Skeletal muscle satellite cell (primary cell): ENCODE measurements at regions not wholly inside any gene's neighbourhood (a gene's known extent, or its start where the extent isn't known, plus 50 kb on each side); places are given as distances from the start of the nearest gene placed in this dataset.
A peak's percentile ranks its signal among the peaks of the same experiment; 100 is the strongest.

Experiments used
- H3K27me3 ChIP-seq: 2 replicates; pipeline ENCODE4 v1.7.0; 2013; ENCODE audit warnings: low read length; ENCODE audit not compliant: control insufficient read depth, insufficient read depth
- H3K36me3 ChIP-seq: 2 replicates; pipeline ENCODE4 v1.7.0; 2013; ENCODE audit warnings: mild to moderate bottlenecking, control low read depth, low read length; ENCODE audit not compliant: insufficient read depth
- H3K4me1 ChIP-seq: 2 replicates; pipeline ENCODE4 v1.7.0; 2013; ENCODE audit warnings: low read length; ENCODE audit not compliant: control insufficient read depth, insufficient read depth
- H3K4me2 ChIP-seq: 2 replicates; pipeline ENCODE4 v1.7.0; 2013; ENCODE audit warnings: mild to moderate bottlenecking, low read length
- H3K4me3 ChIP-seq: 2 replicates; pipeline ENCODE4 v1.7.0; 2013; ENCODE audit warnings: low read length
- H3K9ac ChIP-seq: 2 replicates; pipeline ENCODE4 v1.7.0; 2013; ENCODE audit warnings: mild to moderate bottlenecking, low read depth, low read length, moderate library complexity
- H3K9me3 ChIP-seq: replicated peaks from 2 replicates; pipeline ENCODE4 v1.7.0; 2013; ENCODE audit warnings: mild to moderate bottlenecking, control low read depth, low read length

- peaks cover 30% of the 10 kb centered on the region for H3K27me3 ChIP-seq
- H3K9me3 ChIP-seq: no peaks in the 10 kb centered on the region
- H3K36me3 ChIP-seq: no peaks in the 10 kb centered on the region
- no peak overlapping the region for H3K4me2 ChIP-seq
- H3K9ac ChIP-seq: no peak overlapping the region
- peaks cover 14% of the 10 kb centered on the region for H3K4me1 ChIP-seq
- no peak overlapping the region for H3K4me3 ChIP-seq
Observed at GRCh38 chr2:201959198-201959597, 74.5 kb upstream of the FZD7 start.

- Histone ChIP-seq H3K27me3 (peaks cover 30% of the 10 kb centered on the region), H3K4me1 (peaks cover 14% of the 10 kb centered on the region), H3K9ac (no peak overlapping the region), H3K4me3 (no peak overlapping the region), H3K36me3 (no peaks in the 10 kb centered on the region), H3K9me3 (no peaks in the 10 kb centered on the region), H3K4me2 (no peak overlapping the region)
Observed at GRCh38 chr2:201959626-201960025, 74.0 kb upstream of the FZD7 start.

DNA sequence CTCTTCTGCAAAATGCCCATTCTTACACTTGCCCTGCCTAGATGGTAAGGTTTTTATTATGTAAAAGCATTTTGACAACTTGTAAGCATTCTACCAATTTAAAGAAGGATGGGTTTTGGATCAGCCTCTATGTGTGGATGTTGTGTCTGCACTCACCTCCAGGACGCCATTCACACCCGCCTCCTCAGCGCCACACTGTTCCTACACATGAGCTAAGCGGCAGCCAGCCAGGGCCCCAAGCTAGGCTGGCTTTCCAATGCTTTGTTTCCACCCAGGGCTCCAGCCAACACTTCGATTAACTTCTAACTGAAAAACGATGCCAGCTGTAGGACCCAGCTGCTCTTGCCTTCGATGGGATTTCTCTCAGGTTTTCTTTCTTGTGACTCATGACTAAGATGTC, 73.3 kb upstream of the FZD7 start:
- H3K9ac ChIP-seq: no peak overlapping the region
- H3K4me2 ChIP-seq: no peak overlapping the region
- H3K4me3 ChIP-seq: no peak overlapping the region
- H3K27me3 ChIP-seq: peaks cover 28% of the 10 kb centered on the region
- no peaks in the 10 kb centered on the region for H3K9me3 ChIP-seq
- no peaks in the 10 kb centered on the region for H3K36me3 ChIP-seq
- H3K4me1 ChIP-seq: peaks cover 13% of the 10 kb centered on the region

DNA sequence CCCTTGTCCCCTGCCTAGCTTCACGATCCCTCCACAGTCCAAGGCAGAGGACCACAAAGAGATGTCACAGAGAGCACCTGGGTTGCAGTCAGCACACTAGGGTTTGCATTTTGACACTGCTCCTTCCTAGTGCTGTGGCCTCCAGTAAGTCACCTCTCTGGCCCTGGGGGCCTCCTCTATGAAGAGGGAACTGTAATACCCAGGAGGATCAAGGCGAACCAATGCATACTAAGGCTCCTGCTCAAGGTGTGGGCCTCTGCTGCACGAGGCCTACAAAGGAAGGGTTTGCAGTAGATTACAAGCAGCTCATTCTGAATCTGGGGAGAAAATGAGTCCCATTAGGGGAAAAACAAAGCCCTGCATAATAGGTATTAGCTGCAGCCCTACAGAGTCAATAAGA, 72.3 kb upstream of the FZD7 start:
- no peaks in the 10 kb centered on the region for H3K36me3 ChIP-seq
- no peak overlapping the region for H3K4me3 ChIP-seq
- peaks cover 17% of the 10 kb centered on the region for H3K27me3 ChIP-seq
- no peak overlapping the region for H3K4me2 ChIP-seq
- H3K9me3 ChIP-seq: no peaks in the 10 kb centered on the region
- H3K9ac ChIP-seq: no peak overlapping the region
- peaks cover 2% of the 10 kb centered on the region for H3K4me1 ChIP-seq

DNA sequence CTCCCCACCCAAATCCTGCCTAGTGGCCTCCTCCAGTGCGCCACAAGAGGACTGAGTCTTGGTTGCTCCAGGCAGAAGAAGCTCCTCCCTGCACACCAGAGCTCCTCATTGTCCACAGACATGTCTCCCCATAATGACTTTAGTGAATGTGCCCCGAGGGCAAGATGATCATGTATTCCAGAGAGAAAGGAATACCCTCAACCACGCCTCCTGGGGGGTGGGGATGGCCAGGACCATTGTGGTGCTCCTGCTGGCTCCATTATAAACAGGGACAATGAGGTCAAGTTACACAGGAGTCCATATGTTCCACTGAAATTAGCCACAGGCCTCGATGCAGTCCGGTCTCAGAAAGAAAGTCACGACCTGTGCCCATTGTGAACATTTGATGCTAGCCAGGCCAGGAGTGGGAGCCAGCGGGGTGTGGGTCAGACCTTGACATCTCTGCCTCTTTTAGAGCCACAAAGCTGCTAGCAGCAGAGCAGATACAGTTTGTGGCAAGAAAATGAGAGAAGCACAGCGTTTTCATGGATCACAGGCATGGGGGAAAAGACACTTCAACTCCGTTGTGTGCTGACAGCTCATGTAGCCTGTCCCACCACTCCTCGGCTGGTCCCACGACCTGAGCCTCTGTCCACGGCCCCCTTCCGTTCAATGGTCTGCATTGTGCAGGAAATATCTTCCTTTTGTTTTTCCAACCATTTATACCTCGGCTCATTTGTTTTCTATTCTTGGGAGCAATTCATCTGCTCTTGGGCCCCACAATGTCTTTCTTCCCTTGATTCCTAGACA, 70.7 kb upstream of the FZD7 start:
- H3K36me3 ChIP-seq: no peaks in the 10 kb centered on the region
- no peak overlapping the region for H3K4me2 ChIP-seq
- H3K9ac ChIP-seq: no peak overlapping the region
- H3K4me1 ChIP-seq: no peaks in the 10 kb centered on the region
- no peaks in the 10 kb centered on the region for H3K9me3 ChIP-seq
- peaks cover 13% of the 10 kb centered on the region for H3K27me3 ChIP-seq
- H3K4me3 ChIP-seq: no peak overlapping the region

GRCh38 chr2:201964011-201964410, 69.6 kb upstream of the FZD7 start:
- H3K36me3 ChIP-seq: no peaks in the 10 kb centered on the region

GRCh38 chr2:201964631-201965206, 68.9 kb upstream of the FZD7 start:
- Histone ChIP-seq H3K36me3 (no peaks in the 10 kb centered on the region), H3K9me3 (no peaks in the 10 kb centered on the region), H3K4me3 (no peak overlapping the region), H3K9ac (no peak overlapping the region), H3K27me3 (peaks cover 6% of the 10 kb centered on the region), H3K4me1 (no peaks in the 10 kb centered on the region), H3K4me2 (peak overlapping the region; percentile 28)

More at GRCh38 chr2:201964011-201964410, 69.6 kb upstream of the FZD7 start:
- H3K27me3 ChIP-seq: peaks cover 10% of the 10 kb centered on the region
- H3K4me1 ChIP-seq: no peaks in the 10 kb centered on the region
- H3K9ac ChIP-seq: no peak overlapping the region
- H3K9me3 ChIP-seq: no peaks in the 10 kb centered on the region
- no peak overlapping the region for H3K4me2 ChIP-seq
- H3K4me3 ChIP-seq: no peak overlapping the region

- H3K4me3 ChIP-seq: no peak overlapping the region
- H3K9me3 ChIP-seq: no peaks in the 10 kb centered on the region
- H3K4me2 ChIP-seq: no peak overlapping the region
- H3K4me1 ChIP-seq: no peaks in the 10 kb centered on the region
- H3K9ac ChIP-seq: no peak overlapping the region
- H3K36me3 ChIP-seq: no peaks in the 10 kb centered on the region
- H3K27me3 ChIP-seq: peaks cover 2% of the 10 kb centered on the region
Observed at GRCh38 chr2:201965550-201965949, 68.1 kb upstream of the FZD7 start.

GRCh38 chr2:201966691-201967438, 66.8 kb upstream of the FZD7 start:
- no peaks in the 10 kb centered on the region for H3K36me3 ChIP-seq
- no peaks in the 10 kb centered on the region for H3K27me3 ChIP-seq
- H3K9me3 ChIP-seq: no peaks in the 10 kb centered on the region
- H3K4me1 ChIP-seq: peaks cover 5% of the 10 kb centered on the region
- H3K4me2 ChIP-seq: no peak overlapping the region
- no peak overlapping the region for H3K4me3 ChIP-seq
- no peak overlapping the region for H3K9ac ChIP-seq

- H3K4me1 ChIP-seq: peaks cover 8% of the 10 kb centered on the region
- H3K27me3 ChIP-seq: no peaks in the 10 kb centered on the region
- no peak overlapping the region for H3K9ac ChIP-seq
- H3K4me3 ChIP-seq: no peak overlapping the region
- no peaks in the 10 kb centered on the region for H3K36me3 ChIP-seq
- H3K9me3 ChIP-seq: no peaks in the 10 kb centered on the region
- no peak overlapping the region for H3K4me2 ChIP-seq
Observed at GRCh38 chr2:201968050-201968449, 65.6 kb upstream of the FZD7 start.

GRCh38 chr2:201968476-201968875, 65.2 kb upstream of the FZD7 start:
- Histone ChIP-seq H3K4me2 (no peak overlapping the region), H3K4me3 (no peak overlapping the region), H3K9ac (no peak overlapping the region), H3K27me3 (no peaks in the 10 kb centered on the region), H3K9me3 (no peaks in the 10 kb centered on the region), H3K36me3 (no peaks in the 10 kb centered on the region), H3K4me1 (peaks cover 8% of the 10 kb centered on the region)
